SJSA1 (cell line): ENCODE measurements at regions not wholly inside any gene's neighbourhood (a gene's known extent, or its start where the extent isn't known, plus 50 kb on each side); places are given as distances from the start of the nearest gene placed in this dataset.

Experiments used
- DNase-seq, 2 experiments: peaks; one replicate each; pipeline ENCODE4 v3.0.0-alpha.2; 2015 to 2020; ENCODE audit warnings: low spot score in 2 of 2, low read depth in 1 of 2
- H3K27ac ChIP-seq: fragments of 250-450 bp; sonication (Bioruptor Pico); 2 replicates; pipeline ENCODE4 v1.5.1; 2020; ENCODE audit warnings: mild to moderate bottlenecking, moderate library complexity
- H3K27me3 ChIP-seq: fragments of 250-450 bp; sonication (Bioruptor Pico); replicated peaks from 2 replicates; pipeline ENCODE4 v1.5.1; 2020; ENCODE audit warnings: mild to moderate bottlenecking, moderate library complexity
- H3K36me3 ChIP-seq: fragments of 250-450 bp; sonication (Bioruptor Pico); 2 replicates; pipeline ENCODE4 v1.5.1; 2020; ENCODE audit warnings: mild to moderate bottlenecking
- H3K4me1 ChIP-seq: fragments of 250-450 bp; sonication (Bioruptor Pico); replicated peaks from 2 replicates; pipeline ENCODE4 v1.6.1; 2021; ENCODE audit warnings: mild to moderate bottlenecking
- H3K4me3 ChIP-seq: fragments of 250-450 bp; sonication (Bioruptor Pico); 2 replicates; pipeline ENCODE4 v1.5.1; 2020; ENCODE audit warnings: mild to moderate bottlenecking
- H3K9me3 ChIP-seq: fragments of 250-450 bp; sonication (Bioruptor Pico); replicated peaks from 2 replicates; pipeline ENCODE4 v1.5.1; 2020; ENCODE audit warnings: mild to moderate bottlenecking

- Histone ChIP-seq H3K27me3 (no peaks in the 10 kb centered on the region), H3K27ac (no peak overlapping the region), H3K4me3 (no peak overlapping the region), H3K36me3 (no peaks in the 10 kb centered on the region), H3K4me1 (no peaks in the 10 kb centered on the region), H3K9me3 (no peaks in the 10 kb centered on the region)
- DNase-seq: no peak
Observed at GRCh38 chr12:22740656-22741355, 115.8 kb downstream of the ETNK1 start.

GRCh38 chr12:22743700-22744099 lies 118.7 kb downstream of the ETNK1 start:
- Histone ChIP-seq H3K27me3 (no peaks in the 10 kb centered on the region), H3K9me3 (no peaks in the 10 kb centered on the region), H3K4me1 (no peaks in the 10 kb centered on the region), H3K36me3 (no peaks in the 10 kb centered on the region), H3K27ac (no peak overlapping the region), H3K4me3 (no peak overlapping the region)
- DNase-seq: no peak

- Histone ChIP-seq H3K9me3 (no peaks in the 10 kb centered on the region), H3K36me3 (no peaks in the 10 kb centered on the region), H3K4me3 (no peak overlapping the region), H3K27me3 (no peaks in the 10 kb centered on the region), H3K4me1 (no peaks in the 10 kb centered on the region), H3K27ac (no peak overlapping the region)
- no peak for DNase-seq
Observed at GRCh38 chr12:22744197-22744596, 119.2 kb downstream of the ETNK1 start.

- no peaks in the 10 kb centered on the region for H3K27me3 ChIP-seq
- H3K36me3 ChIP-seq: no peaks in the 10 kb centered on the region
- H3K4me1 ChIP-seq: no peaks in the 10 kb centered on the region
- no peak overlapping the region for H3K4me3 ChIP-seq
- no peak for DNase-seq
- H3K27ac ChIP-seq: no peak overlapping the region
- H3K9me3 ChIP-seq: no peaks in the 10 kb centered on the region
Observed at GRCh38 chr12:22746720-22747119, 121.7 kb downstream of the ETNK1 start.

GRCh38 chr12:22755629-22756028 lies 130.7 kb downstream of the ETNK1 start:
- no peaks in the 10 kb centered on the region for H3K27me3 ChIP-seq

GRCh38 chr12:22759769-22760674 lies 135.1 kb downstream of the ETNK1 start:
- Histone ChIP-seq H3K4me1 (no peaks in the 10 kb centered on the region), H3K27me3 (no peaks in the 10 kb centered on the region), H3K36me3 (no peaks in the 10 kb centered on the region), H3K27ac (no peak overlapping the region), H3K4me3 (no peak overlapping the region), H3K9me3 (no peaks in the 10 kb centered on the region)
- no peak for DNase-seq

More at GRCh38 chr12:22755629-22756028, 130.7 kb downstream of the ETNK1 start:
- Histone ChIP-seq H3K4me1 (no peaks in the 10 kb centered on the region), H3K9me3 (no peaks in the 10 kb centered on the region), H3K36me3 (no peaks in the 10 kb centered on the region), H3K27ac (no peak overlapping the region), H3K4me3 (no peak overlapping the region)
- DNase-seq: no peak

- Histone ChIP-seq H3K36me3 (no peaks in the 10 kb centered on the region), H3K4me1 (no peaks in the 10 kb centered on the region), H3K9me3 (no peaks in the 10 kb centered on the region)
Observed at GRCh38 chr12:22765421-22766130, 140.6 kb downstream of the ETNK1 start.

GRCh38 chr12:22766911-22767420 lies 142.0 kb downstream of the ETNK1 start:
- DNase-seq: no peak

More at GRCh38 chr12:22765421-22766130, 140.6 kb downstream of the ETNK1 start:
- no peak for DNase-seq
- Histone ChIP-seq H3K27ac (no peak overlapping the region), H3K4me3 (no peak overlapping the region), H3K27me3 (no peaks in the 10 kb centered on the region)

GRCh38 chr12:22781339-22781738 lies 156.4 kb downstream of the ETNK1 start:
- no peaks in the 10 kb centered on the region for H3K9me3 ChIP-seq
- H3K4me3 ChIP-seq: no peak overlapping the region
- no peak for DNase-seq
- H3K36me3 ChIP-seq: no peaks in the 10 kb centered on the region
- H3K27me3 ChIP-seq: no peaks in the 10 kb centered on the region
- H3K4me1 ChIP-seq: no peaks in the 10 kb centered on the region
- no peak overlapping the region for H3K27ac ChIP-seq

More at GRCh38 chr12:22766911-22767420, 142.0 kb downstream of the ETNK1 start:
- H3K9me3 ChIP-seq: no peaks in the 10 kb centered on the region
- H3K36me3 ChIP-seq: no peaks in the 10 kb centered on the region
- H3K4me3 ChIP-seq: no peak overlapping the region
- no peaks in the 10 kb centered on the region for H3K27me3 ChIP-seq
- no peak overlapping the region for H3K27ac ChIP-seq
- H3K4me1 ChIP-seq: no peaks in the 10 kb centered on the region

- H3K4me1 ChIP-seq: no peaks in the 10 kb centered on the region
- no peaks in the 10 kb centered on the region for H3K36me3 ChIP-seq
- no peak overlapping the region for H3K27ac ChIP-seq
- no peaks in the 10 kb centered on the region for H3K27me3 ChIP-seq
- no peak overlapping the region for H3K4me3 ChIP-seq
- DNase-seq: no peak
- no peaks in the 10 kb centered on the region for H3K9me3 ChIP-seq
Observed at GRCh38 chr12:22787557-22787956, 162.6 kb downstream of the ETNK1 start.

GRCh38 chr12:22788913-22789312 lies 163.9 kb downstream of the ETNK1 start:
- Histone ChIP-seq H3K27me3 (no peaks in the 10 kb centered on the region), H3K36me3 (no peaks in the 10 kb centered on the region), H3K27ac (no peak overlapping the region), H3K9me3 (no peaks in the 10 kb centered on the region), H3K4me3 (no peak overlapping the region), H3K4me1 (no peaks in the 10 kb centered on the region)
- DNase-seq: no peak

- DNase-seq: no peak
- Histone ChIP-seq H3K4me3 (no peak overlapping the region), H3K9me3 (no peaks in the 10 kb centered on the region), H3K27me3 (no peaks in the 10 kb centered on the region), H3K36me3 (no peaks in the 10 kb centered on the region), H3K4me1 (no peaks in the 10 kb centered on the region), H3K27ac (no peak overlapping the region)
Observed at GRCh38 chr12:22792138-22792537, 167.2 kb downstream of the ETNK1 start.

GRCh38 chr12:22794017-22794416 lies 169.0 kb downstream of the ETNK1 start:
- H3K36me3 ChIP-seq: no peaks in the 10 kb centered on the region
- no peak overlapping the region for H3K4me3 ChIP-seq
- no peak for DNase-seq

More at GRCh38 chr12:22794017-22794416, 169.0 kb downstream of the ETNK1 start:
- Histone ChIP-seq H3K4me1 (no peaks in the 10 kb centered on the region), H3K9me3 (no peaks in the 10 kb centered on the region), H3K27me3 (no peaks in the 10 kb centered on the region), H3K27ac (no peak overlapping the region)
